ENCODE measurements at regions not wholly inside any gene's neighbourhood (a gene's known extent, or its start where the extent isn't known, plus 50 kb on each side); places are given as distances from the start of the nearest gene placed in this dataset.

GRCh38 chr2:83943265-83943664, 515.8 kb downstream of the SUCLG1 start:
- no peak for DNase-seq
- H3K9ac ChIP-seq (ENCODE audit: low read length) = no peak overlapping the region
- no peaks in the 10 kb centered on the region for H3K4me1 ChIP-seq (ENCODE audit: low read length)
- H3K4me2 ChIP-seq (ENCODE audit: low read depth, low read length) = no peak overlapping the region
- H3K79me2 ChIP-seq (ENCODE audit: low read length) = no peaks in the 10 kb centered on the region
- H3K9me3 ChIP-seq (replicated peaks; ENCODE audit: insufficient read depth, low read length) = no peaks in the 10 kb centered on the region
- H3K4me3 ChIP-seq (ENCODE audit: low read length) = no peak overlapping the region
- H3K9me2 ChIP-seq (replicated peaks; ENCODE audit: insufficient read depth, low read length) = no peaks in the 10 kb centered on the region
- no peak overlapping the region for H3K27ac ChIP-seq (ENCODE audit: low read length)
- no peaks in the 10 kb centered on the region for H3K36me3 ChIP-seq (replicated peaks; ENCODE audit: insufficient read depth, low read length)
- H2AFZ ChIP-seq (ENCODE audit: low read length) = no peak overlapping the region
- TF ChIP-seq EZH2phosphoT487 (IDR thresholded peaks at IDR 0.05; ENCODE audit: low read length) (no peak), EZH2 (optimal IDR thresholded peaks at IDR 0.05; ENCODE audit: low read depth, low read length) (no peak), CTCF (IDR thresholded peaks at IDR 0.05; ENCODE audit: low read length) (no peak)
- H3K27me3 ChIP-seq (replicated peaks; ENCODE audit: insufficient read depth, low read length) = no peaks in the 10 kb centered on the region
- no peaks in the 10 kb centered on the region for H3F3A ChIP-seq (ENCODE audit: insufficient read depth, low read length)
- no peaks in the 10 kb centered on the region for H4K20me1 ChIP-seq (ENCODE audit: insufficient read depth, low read length)

DNA sequence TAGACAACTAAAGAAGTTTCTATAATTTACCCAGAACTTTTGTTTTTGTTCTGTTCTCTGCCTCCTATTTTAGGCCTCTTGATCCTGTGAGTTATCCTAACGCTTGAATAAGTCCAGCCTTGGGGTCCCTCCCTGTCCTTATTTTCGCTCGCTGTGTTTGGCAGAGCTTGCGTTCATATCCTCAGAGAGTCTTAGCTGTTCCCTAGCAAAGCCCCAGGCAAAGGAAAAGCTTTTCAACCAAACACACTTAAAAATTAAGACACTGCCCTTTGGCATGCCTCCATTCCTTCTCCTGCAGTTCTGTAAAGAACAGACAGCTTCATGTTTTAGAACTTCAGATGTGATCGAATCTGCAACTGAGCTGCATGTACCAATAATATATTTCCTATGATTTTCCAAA, 517.2 kb downstream of the SUCLG1 start:
- no peak overlapping the region for H2AFZ ChIP-seq (ENCODE audit: low read length)
- H3F3A ChIP-seq (ENCODE audit: insufficient read depth, low read length) = no peaks in the 10 kb centered on the region
- H3K36me3 ChIP-seq (replicated peaks; ENCODE audit: insufficient read depth, low read length) = no peaks in the 10 kb centered on the region
- H3K4me1 ChIP-seq (ENCODE audit: low read length) = no peaks in the 10 kb centered on the region
- no peak for DNase-seq
- H3K9me2 ChIP-seq (replicated peaks; ENCODE audit: insufficient read depth, low read length) = no peaks in the 10 kb centered on the region
- H4K20me1 ChIP-seq (ENCODE audit: insufficient read depth, low read length) = no peaks in the 10 kb centered on the region
- H3K27ac ChIP-seq (ENCODE audit: low read length) = no peak overlapping the region
- no peak overlapping the region for H3K9ac ChIP-seq (ENCODE audit: low read length)
- no peaks in the 10 kb centered on the region for H3K27me3 ChIP-seq (replicated peaks; ENCODE audit: insufficient read depth, low read length)
- no peaks in the 10 kb centered on the region for H3K79me2 ChIP-seq (ENCODE audit: low read length)
- no peak overlapping the region for H3K4me3 ChIP-seq (ENCODE audit: low read length)
- no peaks in the 10 kb centered on the region for H3K9me3 ChIP-seq (replicated peaks; ENCODE audit: insufficient read depth, low read length)
- H3K4me2 ChIP-seq (ENCODE audit: low read depth, low read length) = no peak overlapping the region
- no peak for TF ChIP-seq EZH2phosphoT487 (IDR thresholded peaks at IDR 0.05; ENCODE audit: low read length)
- TF ChIP-seq CTCF (IDR thresholded peaks at IDR 0.05; ENCODE audit: low read length) = no peak
- no peak for TF ChIP-seq EZH2 (optimal IDR thresholded peaks at IDR 0.05; ENCODE audit: low read depth, low read length)

GRCh38 chr2:83933749-83934148, 525.3 kb downstream of the SUCLG1 start:
- Histone ChIP-seq H3K9me3 (replicated peaks; ENCODE audit: insufficient read depth, low read length) (no peaks in the 10 kb centered on the region), H3K4me2 (ENCODE audit: low read depth, low read length) (no peak overlapping the region), H4K20me1 (ENCODE audit: insufficient read depth, low read length) (no peaks in the 10 kb centered on the region), H3K27ac (ENCODE audit: low read length) (no peak overlapping the region), H3K4me3 (ENCODE audit: low read length) (no peak overlapping the region), H3K36me3 (replicated peaks; ENCODE audit: insufficient read depth, low read length) (no peaks in the 10 kb centered on the region), H3K27me3 (replicated peaks; ENCODE audit: insufficient read depth, low read length) (no peaks in the 10 kb centered on the region), H3F3A (ENCODE audit: insufficient read depth, low read length) (no peaks in the 10 kb centered on the region), H2AFZ (ENCODE audit: low read length) (no peak overlapping the region), H3K9me2 (replicated peaks; ENCODE audit: insufficient read depth, low read length) (no peaks in the 10 kb centered on the region), H3K79me2 (ENCODE audit: low read length) (no peaks in the 10 kb centered on the region), H3K9ac (ENCODE audit: low read length) (no peak overlapping the region), H3K4me1 (ENCODE audit: low read length) (no peaks in the 10 kb centered on the region)
- DNase-seq = no peak
- TF ChIP-seq EZH2phosphoT487 (IDR thresholded peaks at IDR 0.05; ENCODE audit: low read length) (no peak), EZH2 (optimal IDR thresholded peaks at IDR 0.05; ENCODE audit: low read depth, low read length) (no peak)

- H3K27me3 ChIP-seq (replicated peaks; ENCODE audit: insufficient read depth, low read length) = no peaks in the 10 kb centered on the region
- H3K9me3 ChIP-seq (replicated peaks; ENCODE audit: insufficient read depth, low read length) = no peaks in the 10 kb centered on the region
- H3K27ac ChIP-seq (ENCODE audit: low read length) = no peak overlapping the region
- H4K20me1 ChIP-seq (ENCODE audit: insufficient read depth, low read length) = no peaks in the 10 kb centered on the region
- no peak overlapping the region for H3K4me2 ChIP-seq (ENCODE audit: low read depth, low read length)
- H3K9me2 ChIP-seq (replicated peaks; ENCODE audit: insufficient read depth, low read length) = no peaks in the 10 kb centered on the region
- H3K36me3 ChIP-seq (replicated peaks; ENCODE audit: insufficient read depth, low read length) = no peaks in the 10 kb centered on the region
- no peaks in the 10 kb centered on the region for H3K79me2 ChIP-seq (ENCODE audit: low read length)
- H3K9ac ChIP-seq (ENCODE audit: low read length) = no peak overlapping the region
- H3K4me1 ChIP-seq (ENCODE audit: low read length) = no peaks in the 10 kb centered on the region
- no peak overlapping the region for H3K4me3 ChIP-seq (ENCODE audit: low read length)
- TF ChIP-seq CTCF (IDR thresholded peaks at IDR 0.05; ENCODE audit: low read length) (no peak), EZH2 (optimal IDR thresholded peaks at IDR 0.05; ENCODE audit: low read depth, low read length) (no peak), EZH2phosphoT487 (IDR thresholded peaks at IDR 0.05; ENCODE audit: low read length) (no peak)
- no peaks in the 10 kb centered on the region for H3F3A ChIP-seq (ENCODE audit: insufficient read depth, low read length)
- H2AFZ ChIP-seq (ENCODE audit: low read length) = no peak overlapping the region
- no peak for DNase-seq
Measured at GRCh38 chr2:83923531-83923930, 535.5 kb downstream of the SUCLG1 start.
